GM20000 (cell line): ENCODE measurements at regions not wholly inside any gene's neighbourhood (a gene's known extent, or its start where the extent isn't known, plus 50 kb on each side); places are given as distances from the start of the nearest gene placed in this dataset.

Source experiments
- DNase-seq: peaks from one replicate; pipeline ENCODE4 v3.0.0; 2012; ENCODE audit warnings: low spot score
- CTCF ChIP-seq: IDR thresholded peaks from 2 replicates; pipeline ENCODE4 v1.5.1; 2012; ENCODE audit warnings: mild to moderate bottlenecking, control low read depth; ENCODE audit errors: extremely low read depth, missing control alignments

DNA sequence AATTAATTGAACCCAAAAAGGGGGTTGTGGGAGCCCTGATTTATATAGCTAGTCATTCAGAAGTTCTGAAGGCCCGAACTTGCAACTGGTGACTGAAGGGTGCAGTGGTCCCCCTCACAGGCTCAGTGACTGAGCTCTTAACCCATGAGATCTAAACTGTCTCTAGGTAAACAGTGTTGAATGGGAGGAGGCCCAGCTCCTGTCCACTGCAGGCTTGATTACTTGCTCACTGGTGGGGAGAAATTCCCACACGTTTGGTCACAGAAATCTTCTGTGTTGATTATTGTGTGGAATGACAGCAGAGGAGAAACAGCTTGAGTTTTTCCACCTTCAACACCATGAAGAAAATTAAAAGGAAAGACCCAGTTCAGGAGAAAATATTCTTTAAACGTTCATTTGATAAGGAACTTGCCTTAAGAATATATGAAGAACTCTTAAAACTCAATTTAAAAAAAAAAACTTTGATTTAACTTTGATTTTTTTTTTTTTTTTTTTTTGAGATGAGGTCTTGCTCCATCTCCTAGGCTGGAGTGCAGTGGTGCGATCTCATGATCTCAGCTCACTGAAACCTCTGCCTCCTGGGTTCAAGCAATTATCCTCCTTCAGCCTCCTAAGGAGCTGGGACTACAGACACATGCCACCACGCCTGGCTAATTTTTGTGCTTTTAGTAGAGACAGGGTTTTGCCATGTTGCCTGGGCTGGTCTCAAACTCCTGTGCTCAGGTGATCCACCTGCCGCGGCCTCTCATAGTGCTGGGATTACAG lies 249.3 kb downstream of the UQCRFS1 start:
- TF ChIP-seq CTCF, result no peak
- no peak for DNase-seq

GRCh38 chr19:28961772-28962500 lies 251.0 kb downstream of the UQCRFS1 start:
- no peak for TF ChIP-seq CTCF
- DNase-seq, result no peak

DNA sequence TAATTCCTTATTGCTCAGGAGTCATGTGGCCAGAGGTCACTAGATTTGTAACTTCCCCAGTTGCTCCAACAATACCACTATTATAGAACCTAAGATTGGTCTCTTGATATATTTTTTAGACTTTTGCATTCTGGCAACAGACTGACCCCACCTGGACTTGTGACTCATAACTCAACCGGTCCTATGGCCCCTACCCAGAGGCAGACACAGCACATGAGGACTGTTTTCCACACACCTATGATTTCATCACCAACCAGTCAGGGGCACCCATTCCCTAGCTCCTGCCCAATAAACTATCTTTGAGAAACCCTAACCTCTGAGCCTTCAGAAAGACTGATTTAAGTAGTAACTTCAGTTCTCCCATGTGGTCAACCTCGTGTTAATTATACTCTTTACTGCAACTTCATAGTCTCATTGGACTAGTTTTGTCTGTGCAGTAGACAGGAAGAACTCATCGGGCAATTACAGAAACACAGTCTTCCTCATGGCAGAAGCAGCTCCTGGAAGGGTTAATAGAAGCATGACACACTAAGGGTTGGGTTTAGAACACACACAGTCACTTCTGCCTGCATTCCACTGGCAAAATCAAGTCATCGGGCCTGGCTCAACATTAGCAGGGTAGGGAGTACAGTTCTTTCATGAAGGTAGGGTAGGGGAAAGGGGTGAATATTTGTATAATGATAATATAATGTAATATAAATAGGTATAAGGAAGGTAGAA lies 251.8 kb downstream of the UQCRFS1 start:
- TF ChIP-seq CTCF, result no peak
- no peak for DNase-seq

DNA sequence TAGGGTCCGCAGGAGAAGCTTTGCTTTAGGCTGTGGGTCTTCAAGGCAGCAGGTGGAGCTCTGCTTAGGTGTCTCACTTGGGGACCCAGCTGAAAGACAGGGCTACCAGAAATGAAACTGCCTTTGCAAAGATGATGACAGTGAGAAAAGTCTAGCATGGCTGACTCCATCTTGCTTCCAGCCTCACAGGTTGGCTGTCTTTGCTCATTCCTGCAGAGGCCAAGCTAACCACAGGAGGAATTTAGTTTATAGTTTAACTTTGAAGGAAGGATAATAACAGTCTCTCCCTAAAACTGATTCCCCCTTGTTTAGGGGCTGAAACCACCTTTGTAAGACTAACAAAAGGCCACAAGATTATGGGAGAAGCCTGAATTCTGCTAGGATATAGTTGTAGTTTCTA lies 252.4 kb downstream of the UQCRFS1 start:
- no peak for DNase-seq
- TF ChIP-seq CTCF, result no peak

DNA sequence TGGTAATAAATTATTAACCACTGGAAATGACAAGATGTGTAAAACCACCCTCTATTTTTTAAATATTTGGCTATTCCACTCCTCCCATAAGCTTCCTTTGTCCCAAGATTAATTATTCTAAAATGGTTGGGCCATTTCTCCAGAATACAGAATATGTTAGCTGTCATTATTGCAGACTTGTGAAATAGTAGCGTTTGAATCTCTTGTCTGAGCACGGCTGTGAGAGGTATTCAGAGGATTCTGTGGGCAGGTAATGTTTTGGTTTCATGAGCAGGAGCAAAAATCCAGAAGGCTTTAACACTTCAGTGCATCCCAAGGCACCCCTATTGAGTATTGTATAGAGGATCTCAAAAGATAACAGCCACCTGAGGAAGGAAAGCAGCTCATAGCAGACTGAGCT lies 256.0 kb downstream of the UQCRFS1 start:
- no peak for TF ChIP-seq CTCF
- DNase-seq, result no peak

- no peak for TF ChIP-seq CTCF
- DNase-seq, result no peak
Observed at GRCh38 chr19:28956421-28956820, 256.5 kb downstream of the UQCRFS1 start.

DNA sequence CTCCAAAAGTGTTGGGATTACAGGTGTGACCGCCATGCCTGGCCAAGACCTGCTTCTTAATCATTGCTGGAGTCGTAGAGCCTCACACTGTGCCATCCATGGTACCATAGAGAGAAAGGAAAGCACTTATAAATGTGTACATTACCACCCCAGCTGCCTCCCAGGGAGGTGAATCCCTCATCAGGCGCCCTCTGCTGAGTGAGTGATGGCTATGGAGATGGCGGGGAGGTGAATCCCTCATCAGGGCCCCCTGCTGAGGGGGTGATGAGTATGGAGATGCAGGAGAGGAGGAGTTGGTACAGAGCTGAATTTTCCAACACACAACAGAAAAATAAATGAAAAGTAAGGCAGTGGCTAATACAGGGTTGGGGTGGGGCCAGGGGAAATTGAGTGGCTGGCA lies 263.4 kb downstream of the UQCRFS1 start:
- no peak for DNase-seq
- no peak for TF ChIP-seq CTCF
